ENCODE measurements at regions not wholly inside any gene's neighbourhood (a gene's known extent, or its start where the extent isn't known, plus 50 kb on each side); places are given as distances from the start of the nearest gene placed in this dataset.

- ATAC-seq (no peak), DNase-seq (ENCODE audit: low spot score) (no peak)
These were observed 83.2 kb upstream of the DNAH14 start for GRCh38 chr1:224846119-224846907.

GRCh38 chr1:224850446-224850845 is 79.0 kb upstream of the DNAH14 start:
- DNase-seq (ENCODE audit: low spot score), result no peak
- no peak for ATAC-seq

GRCh38 chr1:224851210-224851847 is 78.1 kb upstream of the DNAH14 start:
- ATAC-seq (peak; percentile 96), DNase-seq (ENCODE audit: low spot score) (peak; percentile 78)

GRCh38 chr1:224851848-224852261 is 77.6 kb upstream of the DNAH14 start:
- ATAC-seq (peak; percentile 42), DNase-seq (ENCODE audit: low spot score) (no peak)

- ATAC-seq, result peak; percentile 73
- no peak for DNase-seq (ENCODE audit: low spot score)
These were observed 76.4 kb upstream of the DNAH14 start for GRCh38 chr1:224852901-224853568.

GRCh38 chr1:224856973-224857372 is 72.5 kb upstream of the DNAH14 start:
- no peak for ATAC-seq
- DNase-seq (ENCODE audit: low spot score), result no peak

- no peak for DNase-seq (ENCODE audit: low spot score)
- ATAC-seq, result no peak
These were observed 69.8 kb upstream of the DNAH14 start for GRCh38 chr1:224859651-224860050.

GRCh38 chr1:224860488-224861338 is 68.8 kb upstream of the DNAH14 start:
- ATAC-seq (no peak), DNase-seq (ENCODE audit: low spot score) (no peak)

GRCh38 chr1:224861339-224861716 is 68.1 kb upstream of the DNAH14 start:
- ATAC-seq (no peak), DNase-seq (ENCODE audit: low spot score) (no peak)

GRCh38 chr1:224863486-224863885 is 66.0 kb upstream of the DNAH14 start:
- no peak for DNase-seq (ENCODE audit: low spot score)
- ATAC-seq, result no peak

- ATAC-seq (no peak), DNase-seq (ENCODE audit: low spot score) (no peak)
These were observed 65.5 kb upstream of the DNAH14 start for GRCh38 chr1:224864006-224864405.

- ATAC-seq, result no peak
- DNase-seq (ENCODE audit: low spot score), result no peak
These were observed 64.0 kb upstream of the DNAH14 start for GRCh38 chr1:224865510-224865909.

GRCh38 chr1:224866940-224867339 is 62.5 kb upstream of the DNAH14 start:
- DNase-seq (ENCODE audit: low spot score), result no peak
- no peak for ATAC-seq

GRCh38 chr1:224867715-224868114 is 61.8 kb upstream of the DNAH14 start:
- ATAC-seq (no peak), DNase-seq (ENCODE audit: low spot score) (no peak)

GRCh38 chr1:224872832-224873433 is 56.5 kb upstream of the DNAH14 start:
- ATAC-seq (peak; percentile 28), DNase-seq (ENCODE audit: low spot score) (no peak)

GRCh38 chr1:224873434-224874369 is 55.8 kb upstream of the DNAH14 start:
- DNase-seq (ENCODE audit: low spot score) (no peak), ATAC-seq (peak; percentile 85)

- DNase-seq (ENCODE audit: low spot score), result no peak
- peak; percentile 65 for ATAC-seq
These were observed 54.7 kb upstream of the DNAH14 start for GRCh38 chr1:224874775-224875174.

GRCh38 chr1:224879162-224879803 is 50.2 kb upstream of the DNAH14 start:
- DNase-seq (ENCODE audit: low spot score), result no peak
- no peak for ATAC-seq

Data from left lobe of liver (tissue), 2 donors.